ENCODE measurements at regions not wholly inside any gene's neighbourhood (a gene's known extent, or its start where the extent isn't known, plus 50 kb on each side); places are given as distances from the start of the nearest gene placed in this dataset.

GRCh38 chr16:74123826-74124225, 172.8 kb upstream of the PSMD7 start:
- Histone ChIP-seq H3K27ac (ENCODE audit: low read length) (no peak overlapping the region), H3K4me1 (ENCODE audit: control insufficient read depth, insufficient read depth, low read length) (no peaks in the 10 kb centered on the region), H3K9me3 (ENCODE audit: control insufficient read depth in 2 of 2, low read length in 2 of 2) (no peaks in the 10 kb centered on the region), H3K36me3 (ENCODE audit: control insufficient read depth in 2 of 2, insufficient read depth in 2 of 2, low read length in 2 of 2) (no peaks in the 10 kb centered on the region), H3K4me3 (ENCODE audit: low read length in 2 of 2) (no peak overlapping the region), H3K27me3 (ENCODE audit: control insufficient read depth in 1 of 2, insufficient read depth in 2 of 2, low read length in 2 of 2) (no peaks in the 10 kb centered on the region), H3K9ac (ENCODE audit: low read length in 2 of 2) (no peak overlapping the region)

GRCh38 chr16:74123195-74123594, 173.4 kb upstream of the PSMD7 start:
- Histone ChIP-seq H3K27ac (ENCODE audit: low read length) (no peak overlapping the region), H3K4me1 (ENCODE audit: control insufficient read depth, insufficient read depth, low read length) (no peaks in the 10 kb centered on the region), H3K9ac (ENCODE audit: low read length in 2 of 2) (no peak overlapping the region), H3K27me3 (ENCODE audit: control insufficient read depth in 1 of 2, insufficient read depth in 2 of 2, low read length in 2 of 2) (no peaks in the 10 kb centered on the region), H3K9me3 (ENCODE audit: control insufficient read depth in 2 of 2, low read length in 2 of 2) (no peaks in the 10 kb centered on the region), H3K36me3 (ENCODE audit: control insufficient read depth in 2 of 2, insufficient read depth in 2 of 2, low read length in 2 of 2) (no peaks in the 10 kb centered on the region), H3K4me3 (ENCODE audit: low read length in 2 of 2) (no peak overlapping the region)

- H3K9ac ChIP-seq (ENCODE audit: low read length in 2 of 2), result no peak overlapping the region
- no peaks in the 10 kb centered on the region for H3K4me1 ChIP-seq (ENCODE audit: control insufficient read depth, insufficient read depth, low read length)
- H3K36me3 ChIP-seq (ENCODE audit: control insufficient read depth in 2 of 2, insufficient read depth in 2 of 2, low read length in 2 of 2), result no peaks in the 10 kb centered on the region
- H3K9me3 ChIP-seq (ENCODE audit: control insufficient read depth in 2 of 2, low read length in 2 of 2), result no peaks in the 10 kb centered on the region
- no peaks in the 10 kb centered on the region for H3K27me3 ChIP-seq (ENCODE audit: control insufficient read depth in 1 of 2, insufficient read depth in 2 of 2, low read length in 2 of 2)
- H3K4me3 ChIP-seq (ENCODE audit: low read length in 2 of 2), result no peak overlapping the region
- H3K27ac ChIP-seq (ENCODE audit: low read length), result no peak overlapping the region
These were observed 178.8 kb upstream of the PSMD7 start for GRCh38 chr16:74117798-74118197.

GRCh38 chr16:74113545-74113944, 183.1 kb upstream of the PSMD7 start:
- Histone ChIP-seq H3K9ac (ENCODE audit: low read length in 2 of 2) (no peak overlapping the region), H3K27ac (ENCODE audit: low read length) (no peak overlapping the region), H3K4me3 (ENCODE audit: low read length in 2 of 2) (no peak overlapping the region), H3K9me3 (ENCODE audit: control insufficient read depth in 2 of 2, low read length in 2 of 2) (no peaks in the 10 kb centered on the region), H3K4me1 (ENCODE audit: control insufficient read depth, insufficient read depth, low read length) (no peaks in the 10 kb centered on the region), H3K36me3 (ENCODE audit: control insufficient read depth in 2 of 2, insufficient read depth in 2 of 2, low read length in 2 of 2) (no peaks in the 10 kb centered on the region), H3K27me3 (ENCODE audit: control insufficient read depth in 1 of 2, insufficient read depth in 2 of 2, low read length in 2 of 2) (no peaks in the 10 kb centered on the region)

- no peaks in the 10 kb centered on the region for H3K27me3 ChIP-seq (ENCODE audit: control insufficient read depth in 1 of 2, insufficient read depth in 2 of 2, low read length in 2 of 2)
- H3K4me1 ChIP-seq (ENCODE audit: control insufficient read depth, insufficient read depth, low read length), result no peaks in the 10 kb centered on the region
- no peak overlapping the region for H3K4me3 ChIP-seq (ENCODE audit: low read length in 2 of 2)
- no peak overlapping the region for H3K9ac ChIP-seq (ENCODE audit: low read length in 2 of 2)
- H3K36me3 ChIP-seq (ENCODE audit: control insufficient read depth in 2 of 2, insufficient read depth in 2 of 2, low read length in 2 of 2), result no peaks in the 10 kb centered on the region
- no peak overlapping the region for H3K27ac ChIP-seq (ENCODE audit: low read length)
- no peaks in the 10 kb centered on the region for H3K9me3 ChIP-seq (ENCODE audit: control insufficient read depth in 2 of 2, low read length in 2 of 2)
These were observed 185.1 kb upstream of the PSMD7 start for GRCh38 chr16:74111456-74111982.

- no peaks in the 10 kb centered on the region for H3K4me1 ChIP-seq (ENCODE audit: control insufficient read depth, insufficient read depth, low read length)
- no peak overlapping the region for H3K27ac ChIP-seq (ENCODE audit: low read length)
- no peak overlapping the region for H3K9ac ChIP-seq (ENCODE audit: low read length in 2 of 2)
- no peaks in the 10 kb centered on the region for H3K27me3 ChIP-seq (ENCODE audit: control insufficient read depth in 1 of 2, insufficient read depth in 2 of 2, low read length in 2 of 2)
- H3K9me3 ChIP-seq (ENCODE audit: control insufficient read depth in 2 of 2, low read length in 2 of 2), result no peaks in the 10 kb centered on the region
- H3K36me3 ChIP-seq (ENCODE audit: control insufficient read depth in 2 of 2, insufficient read depth in 2 of 2, low read length in 2 of 2), result no peaks in the 10 kb centered on the region
- no peak overlapping the region for H3K4me3 ChIP-seq (ENCODE audit: low read length in 2 of 2)
These were observed 188.6 kb upstream of the PSMD7 start for GRCh38 chr16:74107795-74108610.

GRCh38 chr16:74104022-74104421, 192.6 kb upstream of the PSMD7 start:
- H3K27me3 ChIP-seq (ENCODE audit: control insufficient read depth in 1 of 2, insufficient read depth in 2 of 2, low read length in 2 of 2), result no peaks in the 10 kb centered on the region
- no peak overlapping the region for H3K4me3 ChIP-seq (ENCODE audit: low read length in 2 of 2)
- no peak overlapping the region for H3K27ac ChIP-seq (ENCODE audit: low read length)
- no peaks in the 10 kb centered on the region for H3K9me3 ChIP-seq (ENCODE audit: control insufficient read depth in 2 of 2, low read length in 2 of 2)
- H3K4me1 ChIP-seq (ENCODE audit: control insufficient read depth, insufficient read depth, low read length), result no peaks in the 10 kb centered on the region
- no peak overlapping the region for H3K9ac ChIP-seq (ENCODE audit: low read length in 2 of 2)
- H3K36me3 ChIP-seq (ENCODE audit: control insufficient read depth in 2 of 2, insufficient read depth in 2 of 2, low read length in 2 of 2), result no peaks in the 10 kb centered on the region

GRCh38 chr16:74101379-74102137, 195.1 kb upstream of the PSMD7 start:
- Histone ChIP-seq H3K27me3 (ENCODE audit: control insufficient read depth in 1 of 2, insufficient read depth in 2 of 2, low read length in 2 of 2) (no peaks in the 10 kb centered on the region), H3K9me3 (ENCODE audit: control insufficient read depth in 2 of 2, low read length in 2 of 2) (no peaks in the 10 kb centered on the region), H3K27ac (ENCODE audit: low read length) (no peak overlapping the region), H3K4me3 (ENCODE audit: low read length in 2 of 2) (no peak overlapping the region), H3K4me1 (ENCODE audit: control insufficient read depth, insufficient read depth, low read length) (no peaks in the 10 kb centered on the region), H3K9ac (ENCODE audit: low read length in 2 of 2) (no peak overlapping the region), H3K36me3 (ENCODE audit: control insufficient read depth in 2 of 2, insufficient read depth in 2 of 2, low read length in 2 of 2) (no peaks in the 10 kb centered on the region)

- Histone ChIP-seq H3K36me3 (ENCODE audit: control insufficient read depth in 2 of 2, insufficient read depth in 2 of 2, low read length in 2 of 2) (no peaks in the 10 kb centered on the region), H3K4me1 (ENCODE audit: control insufficient read depth, insufficient read depth, low read length) (no peaks in the 10 kb centered on the region)
These were observed 196.0 kb upstream of the PSMD7 start for GRCh38 chr16:74100395-74101326.

GRCh38 chr16:74099530-74099929, 197.1 kb upstream of the PSMD7 start:
- Histone ChIP-seq H3K4me1 (ENCODE audit: control insufficient read depth, insufficient read depth, low read length) (no peaks in the 10 kb centered on the region), H3K9me3 (ENCODE audit: control insufficient read depth in 2 of 2, low read length in 2 of 2) (no peaks in the 10 kb centered on the region), H3K27me3 (ENCODE audit: control insufficient read depth in 1 of 2, insufficient read depth in 2 of 2, low read length in 2 of 2) (no peaks in the 10 kb centered on the region), H3K36me3 (ENCODE audit: control insufficient read depth in 2 of 2, insufficient read depth in 2 of 2, low read length in 2 of 2) (no peaks in the 10 kb centered on the region), H3K9ac (ENCODE audit: low read length in 2 of 2) (no peak overlapping the region), H3K4me3 (ENCODE audit: low read length in 2 of 2) (no peak overlapping the region), H3K27ac (ENCODE audit: low read length) (no peak overlapping the region)

More at GRCh38 chr16:74100395-74101326, 196.0 kb upstream of the PSMD7 start:
- Histone ChIP-seq H3K27ac (ENCODE audit: low read length) (no peak overlapping the region), H3K9ac (ENCODE audit: low read length in 2 of 2) (no peak overlapping the region), H3K27me3 (ENCODE audit: control insufficient read depth in 1 of 2, insufficient read depth in 2 of 2, low read length in 2 of 2) (no peaks in the 10 kb centered on the region), H3K9me3 (ENCODE audit: control insufficient read depth in 2 of 2, low read length in 2 of 2) (no peaks in the 10 kb centered on the region), H3K4me3 (ENCODE audit: low read length in 2 of 2) (no peak overlapping the region)

All from stomach smooth muscle (tissue), 2 donors.